NCI-H82 treated with DMSO at 0.1 percent for 48 hours (cell line): ENCODE measurements at regions not wholly inside any gene's neighbourhood (a gene's known extent, or its start where the extent isn't known, plus 50 kb on each side); places are given as distances from the start of the nearest gene placed in this dataset.

Experiments
- DNase-seq: peaks from one replicate; lab custom pipeline; 2025; ENCODE audit not compliant: unreplicated experiment; lab: John Stamatoyannopoulos, UW

GRCh38 chr1:50358962-50359361, 64.3 kb downstream of the DMRTA2 start:
- DNase-seq = peak; percentile 41

- DNase-seq = no peak
Observed at GRCh38 chr1:50357186-50357585, 66.1 kb downstream of the DMRTA2 start.

- DNase-seq = no peak
Observed at GRCh38 chr1:50354813-50355212, 68.4 kb downstream of the DMRTA2 start.

GRCh38 chr1:50352428-50352827, 70.8 kb downstream of the DMRTA2 start:
- no peak for DNase-seq

- DNase-seq = no peak
Observed at GRCh38 chr1:50350868-50351267, 72.4 kb downstream of the DMRTA2 start.

- no peak for DNase-seq
Observed at GRCh38 chr1:50350421-50350820, 72.8 kb downstream of the DMRTA2 start.

- no peak for DNase-seq
Observed at GRCh38 chr1:50349242-50349565, 74.0 kb downstream of the DMRTA2 start.

- DNase-seq = peak; percentile 69
Observed at GRCh38 chr1:50348449-50349241, 74.6 kb downstream of the DMRTA2 start.

GRCh38 chr1:50347933-50348332, 75.3 kb downstream of the DMRTA2 start:
- DNase-seq = no peak

- no peak for DNase-seq
Observed at GRCh38 chr1:50346621-50347020, 76.6 kb downstream of the DMRTA2 start.

- no peak for DNase-seq
Observed at GRCh38 chr1:50343323-50343722, 79.9 kb downstream of the DMRTA2 start.

- DNase-seq = no peak
Observed at GRCh38 chr1:50342525-50342924, 80.7 kb downstream of the DMRTA2 start.

GRCh38 chr1:50335036-50335435, 88.2 kb downstream of the DMRTA2 start:
- DNase-seq = no peak

- no peak for DNase-seq
Observed at GRCh38 chr1:50333595-50333974, 89.7 kb downstream of the DMRTA2 start.

- DNase-seq = no peak
Observed at GRCh38 chr1:50332941-50333594, 90.2 kb downstream of the DMRTA2 start.

- DNase-seq = no peak
Observed at GRCh38 chr1:50329332-50329932, 93.8 kb downstream of the DMRTA2 start.

GRCh38 chr1:50328552-50328951, 94.7 kb downstream of the DMRTA2 start:
- no peak for DNase-seq

- no peak for DNase-seq
Observed at GRCh38 chr1:50326026-50326425, 97.2 kb downstream of the DMRTA2 start.

- no peak for DNase-seq
Observed at GRCh38 chr1:50322579-50322978, 100.7 kb downstream of the DMRTA2 start.

GRCh38 chr1:50318428-50318827, 104.8 kb downstream of the DMRTA2 start:
- no peak for DNase-seq

GRCh38 chr1:50308878-50309277, 114.4 kb downstream of the DMRTA2 start:
- DNase-seq = no peak

GRCh38 chr1:50305808-50306207, 117.4 kb downstream of the DMRTA2 start:
- DNase-seq = peak; percentile 87
